Right lobe of liver (tissue), 4 donors: ENCODE measurements at regions not wholly inside any gene's neighbourhood (a gene's known extent, or its start where the extent isn't known, plus 50 kb on each side); places are given as distances from the start of the nearest gene placed in this dataset.

Experiments used
- POLR2A ChIP-seq: fragments of 450-650 bp; IDR thresholded peaks from one replicate; pipeline ENCODE4 v1.6.1; 2017; ENCODE audit warnings: antibody characterized with exemption, mild to moderate bottlenecking
- TF ChIP-seq, protein P1 (sequence below), 4 donors: fragments of 200-600 bp in 3 of 4; fragments of 450-650 bp in 1 of 4; IDR thresholded peaks; one replicate each; pipeline versions ENCODE4 v1.5.1 to v1.8.0; 2016 to 2022; ENCODE audit warnings: antibody characterized with exemption in 4 of 4, mild to moderate bottlenecking in 2 of 4
- donor health status: DM: no; HTN: no; CAD: no.
- donor health status: DM: no; HTN: no; CAD: no.
- donor health status: DM: no; HTN: yes; CAD: no.

DNA sequence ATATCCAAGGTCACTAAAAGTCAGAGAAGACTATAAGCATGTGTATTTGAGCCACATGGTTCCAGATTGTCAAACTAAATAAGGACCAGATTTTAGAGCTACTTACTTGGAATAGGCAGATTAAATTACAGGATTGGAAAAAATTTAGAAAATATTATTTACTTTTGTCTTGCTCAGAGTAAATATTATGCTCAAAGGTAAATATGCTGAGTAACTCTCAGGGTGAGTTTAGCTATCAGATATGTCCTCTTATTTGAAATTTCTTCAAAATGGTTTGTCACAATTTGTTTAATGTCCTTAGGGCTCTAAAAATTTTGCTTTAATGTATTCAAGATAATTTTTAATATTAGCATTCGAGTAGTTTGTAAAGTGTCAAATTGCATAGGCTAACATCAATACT, 2455.2 kb downstream of the PCDH9 start:
- TF ChIP-seq, protein P1, sequence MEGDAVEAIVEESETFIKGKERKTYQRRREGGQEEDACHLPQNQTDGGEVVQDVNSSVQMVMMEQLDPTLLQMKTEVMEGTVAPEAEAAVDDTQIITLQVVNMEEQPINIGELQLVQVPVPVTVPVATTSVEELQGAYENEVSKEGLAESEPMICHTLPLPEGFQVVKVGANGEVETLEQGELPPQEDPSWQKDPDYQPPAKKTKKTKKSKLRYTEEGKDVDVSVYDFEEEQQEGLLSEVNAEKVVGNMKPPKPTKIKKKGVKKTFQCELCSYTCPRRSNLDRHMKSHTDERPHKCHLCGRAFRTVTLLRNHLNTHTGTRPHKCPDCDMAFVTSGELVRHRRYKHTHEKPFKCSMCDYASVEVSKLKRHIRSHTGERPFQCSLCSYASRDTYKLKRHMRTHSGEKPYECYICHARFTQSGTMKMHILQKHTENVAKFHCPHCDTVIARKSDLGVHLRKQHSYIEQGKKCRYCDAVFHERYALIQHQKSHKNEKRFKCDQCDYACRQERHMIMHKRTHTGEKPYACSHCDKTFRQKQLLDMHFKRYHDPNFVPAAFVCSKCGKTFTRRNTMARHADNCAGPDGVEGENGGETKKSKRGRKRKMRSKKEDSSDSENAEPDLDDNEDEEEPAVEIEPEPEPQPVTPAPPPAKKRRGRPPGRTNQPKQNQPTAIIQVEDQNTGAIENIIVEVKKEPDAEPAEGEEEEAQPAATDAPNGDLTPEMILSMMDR (IDR thresholded peaks at IDR 0.05) = no peak
- no peak for TF ChIP-seq POLR2A
